ENCODE measurements at regions not wholly inside any gene's neighbourhood (a gene's known extent, or its start where the extent isn't known, plus 50 kb on each side); places are given as distances from the start of the nearest gene placed in this dataset.

GRCh38 chr12:69115951-69116350, 123.4 kb upstream of the CPSF6 start:
- DNase-seq (ENCODE audit: low read depth in 1 of 2, low spot score in 1 of 2), result no peak
- TF ChIP-seq REST (IDR thresholded peaks at IDR 0.05; ENCODE audit: insufficient replicate concordance, low read depth), result no peak
- TF ChIP-seq POLR2AphosphoS5 (IDR thresholded peaks at IDR 0.05; ENCODE audit: low read depth), result no peak
- TF ChIP-seq SPI1 (IDR thresholded peaks at IDR 0.05; ENCODE audit: borderline replicate concordance, low read depth), result no peak
- no peak for TF ChIP-seq CTCF (IDR thresholded peaks at IDR 0.05; ENCODE audit: insufficient read depth, low read length)
- no peak for TF ChIP-seq GABPA (IDR thresholded peaks at IDR 0.05; ENCODE audit: low read depth)
- Histone ChIP-seq H3K27me3 (ENCODE audit: insufficient read depth, poor library complexity, severe bottlenecking) (no peaks in the 10 kb centered on the region), H3K27ac (replicated peaks) (no peak overlapping the region), H3K4me3 (replicated peaks; ENCODE audit: insufficient read depth, low read length) (no peak overlapping the region)

GRCh38 chr12:69117566-69118266, 121.7 kb upstream of the CPSF6 start:
- H3K27ac ChIP-seq (replicated peaks), result no peak overlapping the region
- no peak for DNase-seq (ENCODE audit: low read depth in 1 of 2, low spot score in 1 of 2)
- H3K4me3 ChIP-seq (replicated peaks; ENCODE audit: insufficient read depth, low read length), result no peak overlapping the region
- no peak for TF ChIP-seq POLR2AphosphoS5 (IDR thresholded peaks at IDR 0.05; ENCODE audit: low read depth)
- no peak for TF ChIP-seq REST (IDR thresholded peaks at IDR 0.05; ENCODE audit: insufficient replicate concordance, low read depth)
- no peak for TF ChIP-seq CTCF (IDR thresholded peaks at IDR 0.05; ENCODE audit: insufficient read depth, low read length)
- no peak for TF ChIP-seq SPI1 (IDR thresholded peaks at IDR 0.05; ENCODE audit: borderline replicate concordance, low read depth)
- no peak for TF ChIP-seq GABPA (IDR thresholded peaks at IDR 0.05; ENCODE audit: low read depth)
- H3K27me3 ChIP-seq (ENCODE audit: insufficient read depth, poor library complexity, severe bottlenecking), result no peaks in the 10 kb centered on the region

- DNase-seq (ENCODE audit: low read depth in 1 of 2, low spot score in 1 of 2), result no peak
- Histone ChIP-seq H3K27ac (replicated peaks) (no peak overlapping the region), H3K4me3 (replicated peaks; ENCODE audit: insufficient read depth, low read length) (no peak overlapping the region), H3K27me3 (ENCODE audit: insufficient read depth, poor library complexity, severe bottlenecking) (no peaks in the 10 kb centered on the region)
- 0 out of 2 replicates have a peak, but pooled peaks have one; percentile 8 for TF ChIP-seq SPI1 (IDR thresholded peaks at IDR 0.05; ENCODE audit: borderline replicate concordance, low read depth)
- TF ChIP-seq REST (IDR thresholded peaks at IDR 0.05; ENCODE audit: insufficient replicate concordance, low read depth), result no peak
Measured at GRCh38 chr12:69118516-69118915, 120.9 kb upstream of the CPSF6 start.
